ENCODE measurements at regions not wholly inside any gene's neighbourhood (a gene's known extent, or its start where the extent isn't known, plus 50 kb on each side); places are given as distances from the start of the nearest gene placed in this dataset.
A peak's percentile ranks its signal among the peaks of the same experiment; 100 is the strongest.

GRCh38 chr11:86193297-86194095 is 51.1 kb upstream of the EED start:
- H2AK5ac ChIP-seq (ENCODE audit: low read depth, low read length) = no peak overlapping the region
- H3K14ac ChIP-seq (ENCODE audit: low read length) = no peak overlapping the region
- no peak overlapping the region for H4K91ac ChIP-seq (ENCODE audit: low read depth, low read length, poor library complexity)
- no peak overlapping the region for H2BK12ac ChIP-seq (ENCODE audit: low read length)
- H2BK15ac ChIP-seq (ENCODE audit: low read length) = no peak overlapping the region
- H3K9me3 ChIP-seq (replicated peaks in 1 of 2; ENCODE audit: control insufficient read depth in 2 of 2, insufficient read depth in 1 of 2, low read depth in 1 of 2, low read length in 2 of 2) = no peaks in the 10 kb centered on the region
- no peak overlapping the region for H3K23ac ChIP-seq (ENCODE audit: low read depth, low read length, poor library complexity)
- H3K27me3 ChIP-seq (ENCODE audit: control insufficient read depth in 3 of 3, insufficient read depth in 3 of 3, low read depth in 1 of 3, low read length in 3 of 3) = peaks cover 0 to 3% (median 0%) of the 10 kb centered on the region in 3 experiments
- no peak overlapping the region for H3K4ac ChIP-seq (ENCODE audit: low read length)
- no peak overlapping the region for H3K4me3 ChIP-seq (ENCODE audit: low read length in 2 of 2)
- H2AFZ ChIP-seq (ENCODE audit: low read length) = peak overlapping the region; percentile 66
- no peak overlapping the region for H2BK120ac ChIP-seq (ENCODE audit: low read depth, low read length)
- H3K79me1 ChIP-seq (ENCODE audit: low read depth, low read length) = no peaks in the 10 kb centered on the region
- H2BK5ac ChIP-seq (ENCODE audit: low read length) = no peak overlapping the region
- H3K4me1 ChIP-seq (ENCODE audit: control insufficient read depth in 2 of 2, insufficient read depth in 1 of 2, low read depth in 1 of 2, low read length in 2 of 2) = no peaks in the 10 kb centered on the region
- no CpG with 5 or more reads among the region's 7 CpGs for WGBS, 2 donors (ENCODE audit: extremely low coverage in 2 of 2, insufficient read length in 2 of 2, insufficient replicate concordance in 1 of 2)
- H3K18ac ChIP-seq (ENCODE audit: low read length) = no peak overlapping the region
- no peak overlapping the region for H3K4me2 ChIP-seq (ENCODE audit: insufficient read depth, low read length, poor library complexity, severe bottlenecking)
- H3K27ac ChIP-seq (replicated peaks; ENCODE audit: low read length) = no peak overlapping the region
- no peak overlapping the region for H3K9ac ChIP-seq (ENCODE audit: low read depth, low read length, poor library complexity)
- DNase-seq (ENCODE audit: low spot score) = peak; percentile 33
- H3K36me3 ChIP-seq (replicated peaks in 1 of 2; ENCODE audit: control insufficient read depth in 2 of 2, insufficient read depth in 2 of 2, low read length in 2 of 2) = no peaks in the 10 kb centered on the region
- no peak overlapping the region for H4K8ac ChIP-seq (ENCODE audit: low read depth, low read length)

DNA sequence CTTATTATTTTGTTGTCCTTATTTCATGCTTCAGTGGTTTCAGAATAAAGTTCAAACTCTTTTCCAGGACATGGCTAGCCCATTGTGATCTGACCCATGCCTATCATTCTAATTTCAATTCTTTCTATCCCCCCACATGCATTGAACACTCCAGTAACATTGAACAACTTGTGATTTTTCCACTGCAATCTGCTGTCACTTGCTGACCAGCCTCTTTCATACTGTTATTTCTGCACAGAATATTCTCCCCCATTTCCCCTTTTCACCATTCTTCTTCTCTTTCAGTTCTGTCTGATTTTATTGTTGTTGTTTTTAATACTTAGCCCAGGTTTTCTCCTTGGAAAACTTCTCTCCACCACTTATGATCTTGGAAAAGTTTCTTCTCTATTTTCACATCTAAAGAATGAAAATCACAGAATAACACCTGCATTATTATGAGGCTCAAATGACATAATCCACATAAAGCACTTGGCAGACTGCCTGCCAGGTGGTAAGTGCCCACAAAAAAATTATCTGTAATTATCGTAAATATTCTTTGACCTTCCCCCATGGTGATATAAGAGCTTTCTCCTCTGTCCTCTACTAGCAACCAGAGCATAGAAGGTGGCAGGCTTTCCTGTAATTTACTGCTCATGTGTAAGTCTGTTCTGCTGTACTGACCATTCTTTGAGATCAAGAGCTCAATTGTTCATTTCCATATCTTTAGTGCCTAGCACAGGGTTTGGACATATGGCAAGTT is 51.9 kb upstream of the EED start:
- Histone ChIP-seq H3K23ac (ENCODE audit: low read depth, low read length, poor library complexity) (no peak overlapping the region), H4K91ac (ENCODE audit: low read depth, low read length, poor library complexity) (no peak overlapping the region), H3K79me1 (ENCODE audit: low read depth, low read length) (no peaks in the 10 kb centered on the region), H2BK15ac (ENCODE audit: low read length) (no peak overlapping the region), H2BK5ac (ENCODE audit: low read length) (no peak overlapping the region), H3K27ac (replicated peaks; ENCODE audit: low read length) (no peak overlapping the region), H2BK12ac (ENCODE audit: low read length) (no peak overlapping the region), H2AFZ (ENCODE audit: low read length) (peak overlapping the region; percentile 66), H3K36me3 (replicated peaks in 1 of 2; ENCODE audit: control insufficient read depth in 2 of 2, insufficient read depth in 2 of 2, low read length in 2 of 2) (no peaks in the 10 kb centered on the region), H3K4me3 (ENCODE audit: low read length in 2 of 2) (no peak overlapping the region), H2BK120ac (ENCODE audit: low read depth, low read length) (no peak overlapping the region), H3K27me3 (ENCODE audit: control insufficient read depth in 3 of 3, insufficient read depth in 3 of 3, low read depth in 1 of 3, low read length in 3 of 3) (peaks cover 0 to 3% (median 0%) of the 10 kb centered on the region in 3 experiments), H3K9me3 (replicated peaks in 1 of 2; ENCODE audit: control insufficient read depth in 2 of 2, insufficient read depth in 1 of 2, low read depth in 1 of 2, low read length in 2 of 2) (no peaks in the 10 kb centered on the region), H4K8ac (ENCODE audit: low read depth, low read length) (no peak overlapping the region), H3K9ac (ENCODE audit: low read depth, low read length, poor library complexity) (no peak overlapping the region), H3K14ac (ENCODE audit: low read length) (no peak overlapping the region), H3K18ac (ENCODE audit: low read length) (no peak overlapping the region), H3K4me2 (ENCODE audit: insufficient read depth, low read length, poor library complexity, severe bottlenecking) (no peak overlapping the region), H3K4ac (ENCODE audit: low read length) (no peak overlapping the region), H3K4me1 (ENCODE audit: control insufficient read depth in 2 of 2, insufficient read depth in 1 of 2, low read depth in 1 of 2, low read length in 2 of 2) (no peaks in the 10 kb centered on the region), H2AK5ac (ENCODE audit: low read depth, low read length) (no peak overlapping the region)
- WGBS, 2 donors (ENCODE audit: extremely low coverage in 2 of 2, insufficient read length in 2 of 2, insufficient replicate concordance in 1 of 2) = no CpG with 5 or more reads among the region's 1 CpG
- no peak for DNase-seq (ENCODE audit: low spot score)

- H3K27me3 ChIP-seq (ENCODE audit: control insufficient read depth in 3 of 3, insufficient read depth in 3 of 3, low read depth in 1 of 3, low read length in 3 of 3) = peaks cover 0 to 3% (median 0%) of the 10 kb centered on the region in 3 experiments
Observed at GRCh38 chr11:86191874-86192273, 52.7 kb upstream of the EED start.

GRCh38 chr11:86187027-86187426 is 57.5 kb upstream of the EED start:
- Histone ChIP-seq H3K36me3 (replicated peaks in 1 of 2; ENCODE audit: control insufficient read depth in 2 of 2, insufficient read depth in 2 of 2, low read length in 2 of 2) (no peaks in the 10 kb centered on the region), H2AK5ac (ENCODE audit: low read depth, low read length) (no peak overlapping the region), H3K9ac (ENCODE audit: low read depth, low read length, poor library complexity) (no peak overlapping the region), H4K8ac (ENCODE audit: low read depth, low read length) (no peak overlapping the region), H2BK12ac (ENCODE audit: low read length) (no peak overlapping the region), H2BK120ac (ENCODE audit: low read depth, low read length) (no peak overlapping the region), H3K4me1 (ENCODE audit: control insufficient read depth in 2 of 2, insufficient read depth in 1 of 2, low read depth in 1 of 2, low read length in 2 of 2) (no peaks in the 10 kb centered on the region), H3K27me3 (ENCODE audit: control insufficient read depth in 3 of 3, insufficient read depth in 3 of 3, low read depth in 1 of 3, low read length in 3 of 3) (peaks cover 0 to 7% (median 0%) of the 10 kb centered on the region in 3 experiments), H3K14ac (ENCODE audit: low read length) (no peak overlapping the region), H3K27ac (replicated peaks; ENCODE audit: low read length) (no peak overlapping the region), H3K9me3 (replicated peaks in 1 of 2; ENCODE audit: control insufficient read depth in 2 of 2, insufficient read depth in 1 of 2, low read depth in 1 of 2, low read length in 2 of 2) (no peaks in the 10 kb centered on the region), H3K18ac (ENCODE audit: low read length) (no peak overlapping the region), H2AFZ (ENCODE audit: low read length) (no peak overlapping the region), H4K91ac (ENCODE audit: low read depth, low read length, poor library complexity) (no peak overlapping the region), H3K4me3 (ENCODE audit: low read length in 2 of 2) (no peak overlapping the region), H3K4ac (ENCODE audit: low read length) (no peak overlapping the region), H3K23ac (ENCODE audit: low read depth, low read length, poor library complexity) (no peak overlapping the region), H2BK5ac (ENCODE audit: low read length) (no peak overlapping the region), H3K4me2 (ENCODE audit: insufficient read depth, low read length, poor library complexity, severe bottlenecking) (no peak overlapping the region), H2BK15ac (ENCODE audit: low read length) (no peak overlapping the region), H3K79me1 (ENCODE audit: low read depth, low read length) (no peaks in the 10 kb centered on the region)
- no peak for DNase-seq (ENCODE audit: low spot score)
- no CpG with 5 or more reads among the region's 2 CpGs for WGBS, 2 donors (ENCODE audit: extremely low coverage in 2 of 2, insufficient read length in 2 of 2, insufficient replicate concordance in 1 of 2)

More at GRCh38 chr11:86191874-86192273, 52.7 kb upstream of the EED start:
- Histone ChIP-seq H3K14ac (ENCODE audit: low read length) (no peak overlapping the region), H3K4me3 (ENCODE audit: low read length in 2 of 2) (no peak overlapping the region), H2BK15ac (ENCODE audit: low read length) (no peak overlapping the region), H4K8ac (ENCODE audit: low read depth, low read length) (no peak overlapping the region), H3K4ac (ENCODE audit: low read length) (no peak overlapping the region), H3K9me3 (replicated peaks in 1 of 2; ENCODE audit: control insufficient read depth in 2 of 2, insufficient read depth in 1 of 2, low read depth in 1 of 2, low read length in 2 of 2) (no peaks in the 10 kb centered on the region), H2AK5ac (ENCODE audit: low read depth, low read length) (no peak overlapping the region), H3K79me1 (ENCODE audit: low read depth, low read length) (no peaks in the 10 kb centered on the region), H4K91ac (ENCODE audit: low read depth, low read length, poor library complexity) (no peak overlapping the region), H2BK12ac (ENCODE audit: low read length) (no peak overlapping the region), H3K4me2 (ENCODE audit: insufficient read depth, low read length, poor library complexity, severe bottlenecking) (no peak overlapping the region), H3K18ac (ENCODE audit: low read length) (no peak overlapping the region), H3K4me1 (ENCODE audit: control insufficient read depth in 2 of 2, insufficient read depth in 1 of 2, low read depth in 1 of 2, low read length in 2 of 2) (no peaks in the 10 kb centered on the region), H3K23ac (ENCODE audit: low read depth, low read length, poor library complexity) (no peak overlapping the region), H3K27ac (replicated peaks; ENCODE audit: low read length) (no peak overlapping the region), H2BK5ac (ENCODE audit: low read length) (no peak overlapping the region), H3K9ac (ENCODE audit: low read depth, low read length, poor library complexity) (no peak overlapping the region), H3K36me3 (replicated peaks in 1 of 2; ENCODE audit: control insufficient read depth in 2 of 2, insufficient read depth in 2 of 2, low read length in 2 of 2) (no peaks in the 10 kb centered on the region), H2AFZ (ENCODE audit: low read length) (no peak overlapping the region), H2BK120ac (ENCODE audit: low read depth, low read length) (no peak overlapping the region)
- WGBS, 2 donors (ENCODE audit: extremely low coverage in 2 of 2, insufficient read length in 2 of 2, insufficient replicate concordance in 1 of 2) = no CpG with 5 or more reads among the region's 1 CpG
- no peak for DNase-seq (ENCODE audit: low spot score)

Data from neuronal stem cell (in vitro differentiated cells).